ENCODE measurements at regions not wholly inside any gene's neighbourhood (a gene's known extent, or its start where the extent isn't known, plus 50 kb on each side); places are given as distances from the start of the nearest gene placed in this dataset.

GRCh38 chr10:107280293-107280692 lies 115.8 kb upstream of the SORCS1 start:
- TF ChIP-seq, protein P1, sequence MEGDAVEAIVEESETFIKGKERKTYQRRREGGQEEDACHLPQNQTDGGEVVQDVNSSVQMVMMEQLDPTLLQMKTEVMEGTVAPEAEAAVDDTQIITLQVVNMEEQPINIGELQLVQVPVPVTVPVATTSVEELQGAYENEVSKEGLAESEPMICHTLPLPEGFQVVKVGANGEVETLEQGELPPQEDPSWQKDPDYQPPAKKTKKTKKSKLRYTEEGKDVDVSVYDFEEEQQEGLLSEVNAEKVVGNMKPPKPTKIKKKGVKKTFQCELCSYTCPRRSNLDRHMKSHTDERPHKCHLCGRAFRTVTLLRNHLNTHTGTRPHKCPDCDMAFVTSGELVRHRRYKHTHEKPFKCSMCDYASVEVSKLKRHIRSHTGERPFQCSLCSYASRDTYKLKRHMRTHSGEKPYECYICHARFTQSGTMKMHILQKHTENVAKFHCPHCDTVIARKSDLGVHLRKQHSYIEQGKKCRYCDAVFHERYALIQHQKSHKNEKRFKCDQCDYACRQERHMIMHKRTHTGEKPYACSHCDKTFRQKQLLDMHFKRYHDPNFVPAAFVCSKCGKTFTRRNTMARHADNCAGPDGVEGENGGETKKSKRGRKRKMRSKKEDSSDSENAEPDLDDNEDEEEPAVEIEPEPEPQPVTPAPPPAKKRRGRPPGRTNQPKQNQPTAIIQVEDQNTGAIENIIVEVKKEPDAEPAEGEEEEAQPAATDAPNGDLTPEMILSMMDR (IDR thresholded peaks at IDR 0.05), result no peak
- no peak for TF ChIP-seq POLR2A (IDR thresholded peaks at IDR 0.05)

All from testis (tissue), 2 donors.